ENCODE measurements at regions not wholly inside any gene's neighbourhood (a gene's known extent, or its start where the extent isn't known, plus 50 kb on each side); places are given as distances from the start of the nearest gene placed in this dataset.

DNA sequence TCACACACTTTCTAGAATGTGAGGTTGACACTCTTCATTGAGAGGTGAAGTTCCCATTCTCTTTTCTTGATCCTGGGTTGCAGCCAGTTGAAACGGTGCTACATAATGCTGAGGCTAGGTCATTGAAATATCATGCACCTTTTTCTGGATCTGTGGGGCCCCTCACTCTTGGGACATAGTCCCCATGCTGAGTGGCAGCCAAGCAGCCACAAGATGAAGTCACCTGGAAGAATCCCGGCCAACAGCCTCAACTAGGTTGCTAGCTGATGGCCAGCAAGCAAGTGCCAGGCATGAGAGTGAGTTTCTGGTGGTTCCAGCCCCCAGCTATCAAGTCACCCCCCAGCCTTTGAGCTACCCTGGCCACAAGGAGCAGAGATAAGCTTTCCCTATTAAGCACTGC is 148.5 kb upstream of the TSHZ3 start:
- Histone ChIP-seq H3K27ac (no peak overlapping the region), H3K4me3 (no peak overlapping the region), H3K4me1 (no peaks in the 10 kb centered on the region), H3K36me3 (no peaks in the 10 kb centered on the region), H3K9ac (ENCODE audit: low read depth in 2 of 2, low read length in 2 of 2) (no peak overlapping the region), H3K9me3 (no peaks in the 10 kb centered on the region), H3K27me3 (no peaks in the 10 kb centered on the region)
- DNase-seq = no peak
- intact Hi-C loops (cut with DNase I) = no loop called here
- TF ChIP-seq, protein P1, sequence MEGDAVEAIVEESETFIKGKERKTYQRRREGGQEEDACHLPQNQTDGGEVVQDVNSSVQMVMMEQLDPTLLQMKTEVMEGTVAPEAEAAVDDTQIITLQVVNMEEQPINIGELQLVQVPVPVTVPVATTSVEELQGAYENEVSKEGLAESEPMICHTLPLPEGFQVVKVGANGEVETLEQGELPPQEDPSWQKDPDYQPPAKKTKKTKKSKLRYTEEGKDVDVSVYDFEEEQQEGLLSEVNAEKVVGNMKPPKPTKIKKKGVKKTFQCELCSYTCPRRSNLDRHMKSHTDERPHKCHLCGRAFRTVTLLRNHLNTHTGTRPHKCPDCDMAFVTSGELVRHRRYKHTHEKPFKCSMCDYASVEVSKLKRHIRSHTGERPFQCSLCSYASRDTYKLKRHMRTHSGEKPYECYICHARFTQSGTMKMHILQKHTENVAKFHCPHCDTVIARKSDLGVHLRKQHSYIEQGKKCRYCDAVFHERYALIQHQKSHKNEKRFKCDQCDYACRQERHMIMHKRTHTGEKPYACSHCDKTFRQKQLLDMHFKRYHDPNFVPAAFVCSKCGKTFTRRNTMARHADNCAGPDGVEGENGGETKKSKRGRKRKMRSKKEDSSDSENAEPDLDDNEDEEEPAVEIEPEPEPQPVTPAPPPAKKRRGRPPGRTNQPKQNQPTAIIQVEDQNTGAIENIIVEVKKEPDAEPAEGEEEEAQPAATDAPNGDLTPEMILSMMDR (IDR thresholded peaks at IDR 0.05) = no peak

DNA sequence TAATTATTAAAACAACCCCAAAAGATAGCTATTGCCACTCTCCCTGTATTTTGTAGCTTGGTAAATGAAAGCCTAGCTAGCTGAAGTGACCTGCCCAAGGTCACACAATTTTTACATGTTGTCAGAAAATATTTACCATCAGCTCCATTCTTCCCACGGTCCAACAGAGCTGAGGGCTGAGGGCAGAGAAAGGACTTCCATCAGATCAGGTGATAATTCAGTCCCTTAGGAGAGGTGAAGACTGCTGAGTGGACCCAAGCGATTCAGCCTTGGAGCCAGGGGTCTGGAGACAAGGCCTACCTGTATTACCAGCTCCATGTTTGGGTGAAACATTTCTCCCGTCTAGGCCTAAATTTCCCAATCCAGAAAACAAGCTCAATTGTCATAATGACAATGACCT is 149.5 kb upstream of the TSHZ3 start:
- H3K4me1 ChIP-seq = no peaks in the 10 kb centered on the region
- no peak overlapping the region for H3K9ac ChIP-seq (ENCODE audit: low read depth in 2 of 2, low read length in 2 of 2)
- intact Hi-C loops (cut with DNase I) = no loop called here
- H3K36me3 ChIP-seq = no peaks in the 10 kb centered on the region
- H3K4me3 ChIP-seq = no peak overlapping the region
- H3K27me3 ChIP-seq = no peaks in the 10 kb centered on the region
- no peak for DNase-seq
- H3K9me3 ChIP-seq = no peaks in the 10 kb centered on the region
- TF ChIP-seq, protein P1 (IDR thresholded peaks at IDR 0.05) = no peak
- no peak overlapping the region for H3K27ac ChIP-seq

DNA sequence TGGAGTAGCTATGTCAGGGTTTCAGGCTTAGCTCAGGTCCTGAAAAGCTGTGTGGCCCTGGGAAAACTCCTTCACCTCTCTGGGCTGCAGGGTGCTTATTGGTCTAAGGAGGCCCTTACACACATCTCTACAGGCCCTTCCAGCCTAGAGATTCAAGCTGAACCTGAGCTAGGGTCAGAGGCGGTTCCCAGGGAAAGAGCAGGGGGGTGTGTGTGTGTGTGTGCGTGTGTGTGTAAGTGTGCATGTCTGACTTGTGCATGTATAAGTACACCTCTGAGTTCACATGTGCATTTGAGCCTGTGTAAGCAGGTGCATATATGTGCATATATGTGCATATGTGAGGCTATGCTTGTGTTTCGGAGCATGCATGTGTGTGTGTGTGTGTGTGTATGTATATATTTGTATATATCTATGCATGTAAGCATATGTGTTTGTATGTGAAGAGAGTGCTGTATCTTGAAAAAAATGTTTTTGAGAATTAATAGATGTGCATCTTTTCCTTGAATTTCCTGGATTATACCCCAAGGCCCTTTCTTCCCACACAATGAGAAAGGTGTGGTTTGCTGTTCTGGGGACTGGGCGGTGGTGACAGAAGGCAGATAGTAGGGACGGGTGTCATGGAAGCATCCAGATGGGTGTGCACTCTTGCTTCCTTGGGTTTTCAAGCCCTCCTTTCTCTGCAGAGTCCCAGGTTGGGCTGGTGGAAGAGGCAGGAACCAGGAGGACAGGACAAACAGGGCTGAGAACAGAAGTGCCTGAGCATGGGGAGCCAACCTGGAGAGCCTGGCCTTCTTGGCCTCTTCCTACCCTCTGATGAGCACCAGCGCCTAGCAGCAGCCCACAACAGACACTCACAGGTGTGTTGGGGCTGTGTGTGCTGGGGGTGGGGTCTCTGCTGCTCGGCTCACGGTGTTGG is 150.3 kb upstream of the TSHZ3 start:
- no peak overlapping the region for H3K4me3 ChIP-seq
- H3K36me3 ChIP-seq = no peaks in the 10 kb centered on the region
- H3K9ac ChIP-seq (ENCODE audit: low read depth in 2 of 2, low read length in 2 of 2) = no peak overlapping the region
- no peaks in the 10 kb centered on the region for H3K27me3 ChIP-seq
- intact Hi-C loops (cut with DNase I) = no loop called here
- DNase-seq = no peak
- no peaks in the 10 kb centered on the region for H3K9me3 ChIP-seq
- TF ChIP-seq, protein P1 (IDR thresholded peaks at IDR 0.05) = no peak
- H3K4me1 ChIP-seq = no peaks in the 10 kb centered on the region
- no peak overlapping the region for H3K27ac ChIP-seq

DNA sequence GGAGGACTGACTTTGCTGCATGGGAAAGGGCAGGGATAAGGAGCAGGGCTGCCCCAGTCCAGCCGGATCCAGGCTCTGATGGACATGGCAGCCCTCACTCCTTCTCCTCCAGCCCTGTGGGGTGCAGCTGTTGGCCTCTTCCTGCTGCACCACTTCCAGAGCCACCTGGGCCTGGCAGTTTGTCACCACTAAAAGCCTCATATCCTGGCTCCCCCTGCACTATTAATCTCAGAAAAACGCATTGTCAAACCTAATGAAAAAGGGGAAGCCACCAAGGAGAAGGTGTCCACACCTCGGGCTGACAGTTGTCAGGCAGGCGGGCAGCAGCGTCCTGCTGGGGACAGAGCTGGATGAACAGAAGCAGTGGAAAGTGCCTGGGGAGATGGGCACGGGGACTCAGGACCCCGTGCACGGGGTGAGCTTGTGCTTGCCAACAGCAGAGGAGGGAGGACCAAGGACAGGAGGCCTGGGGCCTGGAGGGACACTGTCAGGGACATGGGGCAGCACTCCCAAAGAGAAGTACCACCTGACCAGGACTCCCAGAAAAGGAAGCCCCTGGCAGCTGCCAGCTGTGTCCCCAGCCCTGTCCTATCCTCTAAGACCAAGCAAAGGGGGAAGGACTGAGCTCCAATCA is 151.1 kb upstream of the TSHZ3 start:
- H3K9me3 ChIP-seq = no peaks in the 10 kb centered on the region
- H3K4me1 ChIP-seq = no peaks in the 10 kb centered on the region
- DNase-seq = no peak
- no peak overlapping the region for H3K9ac ChIP-seq (ENCODE audit: low read depth in 2 of 2, low read length in 2 of 2)
- TF ChIP-seq, protein P1 (IDR thresholded peaks at IDR 0.05) = no peak
- no peaks in the 10 kb centered on the region for H3K36me3 ChIP-seq
- no peaks in the 10 kb centered on the region for H3K27me3 ChIP-seq
- intact Hi-C loops (cut with DNase I) = no loop called here
- H3K4me3 ChIP-seq = no peak overlapping the region
- no peak overlapping the region for H3K27ac ChIP-seq

DNA sequence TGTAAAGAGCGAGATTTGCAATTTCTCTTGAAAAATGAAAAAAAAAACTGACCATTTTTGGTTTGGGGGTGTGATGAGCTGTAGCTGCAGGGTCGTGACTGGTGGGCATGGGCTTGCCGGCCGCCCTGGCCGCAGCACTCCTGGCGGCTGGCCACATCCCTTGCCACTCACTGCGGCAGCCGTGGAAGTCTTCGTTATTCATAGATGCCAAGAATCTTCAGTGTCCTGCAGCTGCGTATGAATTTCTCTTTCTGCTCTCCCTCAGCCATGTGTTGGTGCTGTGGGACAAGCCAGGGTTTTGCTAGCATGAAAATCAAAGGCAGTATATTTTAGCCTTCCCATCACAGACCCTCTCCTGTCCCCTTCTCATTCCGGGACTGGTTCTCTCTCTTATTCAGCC is 151.7 kb upstream of the TSHZ3 start:
- Histone ChIP-seq H3K36me3 (no peaks in the 10 kb centered on the region), H3K4me3 (no peak overlapping the region), H3K4me1 (no peaks in the 10 kb centered on the region), H3K27ac (no peak overlapping the region), H3K9ac (ENCODE audit: low read depth in 2 of 2, low read length in 2 of 2) (no peak overlapping the region), H3K27me3 (no peaks in the 10 kb centered on the region), H3K9me3 (no peaks in the 10 kb centered on the region)
- TF ChIP-seq, protein P1 (IDR thresholded peaks at IDR 0.05) = no peak
- DNase-seq = no peak
- intact Hi-C loops (cut with DNase I) = no loop called here
